Activated CD8-positive, alpha-beta T cell treated with anti-CD3 and anti-CD28 coated beads for 36 hours (primary cell): ENCODE measurements at regions not wholly inside any gene's neighbourhood (a gene's known extent, or its start where the extent isn't known, plus 50 kb on each side); places are given as distances from the start of the nearest gene placed in this dataset.

Experiments used
- ATAC-seq: fragments of 200-7000 bp; cut with Tn5 transposase; one replicate; pipeline ENCODE4 v1.10.0; 2021; ENCODE audit warnings: mild to moderate bottlenecking, moderate library complexity
- CTCF ChIA-PET: fragments of 350-600 bp; sonication (Branson Sonifier 250); formaldehyde crosslinking; loops from one replicate; lab custom pipeline; 2021; ENCODE audit warnings: antibody characterized with exemption; lab: Charles Lee
- POLR2A ChIA-PET: fragments of 350-600 bp; sonication (Branson Sonifier 250); formaldehyde crosslinking; loops from one replicate; lab custom pipeline; 2021; ENCODE audit warnings: antibody characterized with exemption; lab: Charles Lee
- DNase-seq: peaks from one replicate; pipeline ENCODE4 v3.0.0-alpha.2; 2020
- H3K27ac Mint-ChIP-seq: one replicate; pipeline ENCODE4 v1.8.0; 2021; ENCODE audit warnings: mild to moderate bottlenecking, mixed read lengths
- H3K27me3 Mint-ChIP-seq: one replicate; pipeline ENCODE4 v1.8.0; 2021; ENCODE audit warnings: mixed read lengths
- H3K36me3 Mint-ChIP-seq: one replicate; pipeline ENCODE4 v1.8.0; 2021; ENCODE audit warnings: low read depth, mixed read lengths
- H3K4me1 Mint-ChIP-seq: one replicate; pipeline ENCODE4 v1.8.0; 2021; ENCODE audit warnings: low read depth, mixed read lengths
- H3K4me3 Mint-ChIP-seq: one replicate; pipeline ENCODE4 v1.8.0; 2021; ENCODE audit warnings: mild to moderate bottlenecking, moderate library complexity, mixed read lengths
- H3K9me3 Mint-ChIP-seq: one replicate; pipeline ENCODE4 v1.8.0; 2021; ENCODE audit warnings: mixed read lengths
- intact Hi-C: fragments of 100-400 bp; cut with micrococcal nuclease; formaldehyde crosslinking; loops from one replicate; pipeline ENCODE4 v1.10.0; 2022
- TF ChIP-seq, protein P1 (sequence below): fragments of 200-600 bp; IDR thresholded peaks from one replicate; pipeline ENCODE4 v1.8.0; 2022; ENCODE audit warnings: antibody characterized with exemption, mild to moderate bottlenecking

DNA sequence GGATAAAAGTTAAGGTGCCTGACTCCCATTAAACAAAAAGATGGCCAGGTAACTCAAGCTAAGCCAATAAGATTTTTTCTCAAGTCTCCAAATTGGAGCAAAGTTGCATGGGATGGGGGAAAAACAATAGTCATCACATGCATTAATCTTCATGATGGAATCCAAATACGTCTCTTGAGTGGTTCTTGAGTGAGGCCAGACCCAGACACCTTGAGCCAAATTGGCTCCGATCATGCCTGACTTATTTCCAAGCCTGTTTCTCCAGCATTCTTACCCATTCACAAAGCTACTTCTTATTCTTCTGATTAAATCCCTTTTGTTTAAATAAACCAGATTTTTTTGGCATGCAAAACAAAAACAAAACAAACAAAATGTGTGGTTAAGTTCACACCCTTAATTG lies 420.3 kb upstream of the NRSN1 start:
- H3K36me3 Mint-ChIP-seq: no peaks in the 10 kb centered on the region

DNA sequence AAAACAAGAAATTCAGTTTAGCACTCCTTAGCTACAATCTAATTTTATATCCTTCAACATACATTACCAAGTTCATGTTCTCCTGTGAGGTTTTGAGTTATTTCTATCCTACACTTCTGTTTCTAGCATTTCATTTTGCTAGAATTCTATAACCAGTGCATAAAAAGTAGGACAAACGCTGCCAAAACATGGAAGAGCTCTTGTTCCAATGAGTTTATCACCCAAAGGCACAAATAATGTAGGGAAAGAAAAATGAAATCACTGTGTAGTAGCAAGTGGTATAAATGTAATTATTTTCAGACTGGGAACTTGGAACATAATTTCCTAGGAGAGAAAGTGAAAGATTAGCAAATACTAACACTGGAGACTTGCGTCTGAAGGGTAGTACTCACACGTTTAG lies 413.3 kb upstream of the NRSN1 start:
- TF ChIP-seq, protein P1, sequence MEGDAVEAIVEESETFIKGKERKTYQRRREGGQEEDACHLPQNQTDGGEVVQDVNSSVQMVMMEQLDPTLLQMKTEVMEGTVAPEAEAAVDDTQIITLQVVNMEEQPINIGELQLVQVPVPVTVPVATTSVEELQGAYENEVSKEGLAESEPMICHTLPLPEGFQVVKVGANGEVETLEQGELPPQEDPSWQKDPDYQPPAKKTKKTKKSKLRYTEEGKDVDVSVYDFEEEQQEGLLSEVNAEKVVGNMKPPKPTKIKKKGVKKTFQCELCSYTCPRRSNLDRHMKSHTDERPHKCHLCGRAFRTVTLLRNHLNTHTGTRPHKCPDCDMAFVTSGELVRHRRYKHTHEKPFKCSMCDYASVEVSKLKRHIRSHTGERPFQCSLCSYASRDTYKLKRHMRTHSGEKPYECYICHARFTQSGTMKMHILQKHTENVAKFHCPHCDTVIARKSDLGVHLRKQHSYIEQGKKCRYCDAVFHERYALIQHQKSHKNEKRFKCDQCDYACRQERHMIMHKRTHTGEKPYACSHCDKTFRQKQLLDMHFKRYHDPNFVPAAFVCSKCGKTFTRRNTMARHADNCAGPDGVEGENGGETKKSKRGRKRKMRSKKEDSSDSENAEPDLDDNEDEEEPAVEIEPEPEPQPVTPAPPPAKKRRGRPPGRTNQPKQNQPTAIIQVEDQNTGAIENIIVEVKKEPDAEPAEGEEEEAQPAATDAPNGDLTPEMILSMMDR: no peak
- Mint-ChIP-seq H3K4me3 (no peak overlapping the region), H3K27me3 (no peaks in the 10 kb centered on the region), H3K9me3 (no peaks in the 10 kb centered on the region), H3K36me3 (no peaks in the 10 kb centered on the region), H3K27ac (no peak overlapping the region), H3K4me1 (no peaks in the 10 kb centered on the region)
- DNase-seq (no peak), ATAC-seq (no peak)
- intact Hi-C loops: no loop called here
- CTCF ChIA-PET: no interaction called here
- POLR2A ChIA-PET: no interaction called here

More for the DNA sequence above, 420.3 kb upstream of the NRSN1 start:
- intact Hi-C loops: no loop called here
- CTCF ChIA-PET: no interaction called here
- H3K9me3 Mint-ChIP-seq: peaks cover 2% of the 10 kb centered on the region
- POLR2A ChIA-PET: no interaction called here
- no peak for ATAC-seq
- no peaks in the 10 kb centered on the region for H3K4me1 Mint-ChIP-seq
- H3K27me3 Mint-ChIP-seq: no peaks in the 10 kb centered on the region
- TF ChIP-seq, protein P1: no peak
- DNase-seq: no peak
- no peak overlapping the region for H3K4me3 Mint-ChIP-seq
- H3K27ac Mint-ChIP-seq: no peak overlapping the region

DNA sequence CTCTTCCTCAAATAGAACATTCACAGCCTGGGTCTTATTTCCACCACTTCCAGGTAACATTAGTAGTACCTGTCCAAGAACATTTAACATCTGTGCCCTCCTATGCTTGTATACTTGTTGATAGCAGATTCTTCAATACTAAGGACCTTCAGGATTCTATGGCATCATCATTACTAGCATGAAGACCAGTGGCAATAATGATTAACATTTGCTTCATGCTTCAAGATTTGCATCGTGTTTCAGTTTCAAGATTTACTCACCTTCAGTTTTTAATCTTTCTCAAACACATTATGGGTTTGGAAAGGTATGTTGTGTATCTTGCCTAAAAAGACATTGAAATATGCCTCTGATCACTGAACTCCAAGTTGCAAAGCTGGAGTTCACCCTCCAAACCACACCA lies 412.8 kb upstream of the NRSN1 start:
- TF ChIP-seq, protein P1: no peak
- H3K27me3 Mint-ChIP-seq: no peaks in the 10 kb centered on the region
- H3K27ac Mint-ChIP-seq: no peak overlapping the region
- H3K4me3 Mint-ChIP-seq: no peak overlapping the region
- intact Hi-C loops: no loop called here
- H3K4me1 Mint-ChIP-seq: no peaks in the 10 kb centered on the region
- no peaks in the 10 kb centered on the region for H3K9me3 Mint-ChIP-seq
- POLR2A ChIA-PET: no interaction called here
- DNase-seq (no peak), ATAC-seq (no peak)
- no peaks in the 10 kb centered on the region for H3K36me3 Mint-ChIP-seq
- CTCF ChIA-PET: no interaction called here

DNA sequence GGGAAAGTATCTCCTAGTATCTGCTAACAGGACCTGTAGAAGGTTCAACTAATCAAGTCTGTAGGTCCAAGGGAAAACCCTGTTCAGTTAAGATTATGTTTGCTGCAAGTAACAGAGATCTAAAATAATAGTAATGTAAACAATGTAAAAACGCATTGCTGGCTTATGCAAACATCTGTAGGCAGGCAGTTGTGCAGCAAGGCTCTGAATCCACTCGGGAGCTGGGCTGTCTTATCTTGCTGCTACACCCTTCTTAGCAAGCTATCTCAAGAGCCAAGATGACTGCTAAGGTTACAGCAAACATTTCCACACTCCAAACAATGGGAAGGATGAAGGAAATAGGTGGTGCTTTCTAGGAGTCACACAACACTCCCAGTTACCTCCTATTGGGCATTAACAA lies 397.3 kb upstream of the NRSN1 start:
- no peak overlapping the region for H3K4me3 Mint-ChIP-seq
- TF ChIP-seq, protein P1: no peak
- ChIA-PET CTCF (no interaction called here), POLR2A (no interaction called here)
- no peaks in the 10 kb centered on the region for H3K36me3 Mint-ChIP-seq
- no peaks in the 10 kb centered on the region for H3K9me3 Mint-ChIP-seq
- no peaks in the 10 kb centered on the region for H3K27me3 Mint-ChIP-seq
- no peak for ATAC-seq
- H3K27ac Mint-ChIP-seq: no peak overlapping the region
- no peaks in the 10 kb centered on the region for H3K4me1 Mint-ChIP-seq
- intact Hi-C loops: no loop called here
- DNase-seq: no peak

DNA sequence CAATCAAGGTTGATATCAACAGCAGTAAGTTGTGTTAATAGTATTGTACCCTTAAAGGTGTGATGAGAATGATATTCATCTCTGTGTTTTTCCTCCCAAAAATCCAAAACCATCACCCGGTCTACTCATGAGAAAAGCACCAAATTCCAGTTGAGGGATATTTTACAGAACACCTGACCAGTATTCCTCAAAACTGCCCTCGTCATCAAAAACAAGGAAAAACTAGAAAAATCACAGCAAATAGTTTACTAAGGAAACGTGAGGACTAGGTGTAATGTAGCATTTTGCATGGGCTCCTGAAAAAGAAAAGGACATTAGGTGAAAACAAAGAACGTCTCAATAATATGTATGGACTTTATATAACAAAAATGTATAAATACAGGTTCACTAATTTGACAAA lies 394.4 kb upstream of the NRSN1 start:
- no peaks in the 10 kb centered on the region for H3K4me1 Mint-ChIP-seq
- no peak overlapping the region for H3K27ac Mint-ChIP-seq
- TF ChIP-seq, protein P1: no peak
- intact Hi-C loops: no loop called here
- no peak overlapping the region for H3K4me3 Mint-ChIP-seq
- no peak for DNase-seq
- no peaks in the 10 kb centered on the region for H3K27me3 Mint-ChIP-seq
- ChIA-PET POLR2A (no interaction called here), CTCF (no interaction called here)
- H3K36me3 Mint-ChIP-seq: no peaks in the 10 kb centered on the region
- H3K9me3 Mint-ChIP-seq: no peaks in the 10 kb centered on the region
- ATAC-seq: no peak
